GM23338 (cell line): ENCODE measurements at regions not wholly inside any gene's neighbourhood (a gene's known extent, or its start where the extent isn't known, plus 50 kb on each side); places are given as distances from the start of the nearest gene placed in this dataset.

Experiments used
- ATAC-seq: fragments of 200-7000 bp; cut with Tn5 transposase; 3 replicates; pipeline ENCODE4 v1.9.1; 2020
- DNase-seq: peaks from one replicate; pipeline ENCODE4 v3.0.0-alpha.2; 2015; ENCODE audit warnings: low spot score
- H2AFZ ChIP-seq: fragments of 200-600 bp; sonication (generic); 2 replicates; pipeline ENCODE4 v1.8.0; 2016; ENCODE audit warnings: antibody characterized with exemption, mild to moderate bottlenecking, moderate library complexity
- H3F3A ChIP-seq: fragments of 200-600 bp; sonication (generic); replicated peaks from 2 replicates; pipeline ENCODE4 v1.8.0; 2017; ENCODE audit warnings: antibody characterized with exemption, mixed run types, low read depth
- H3K27ac ChIP-seq: fragments of 200-600 bp; sonication (generic); 2 replicates; pipeline ENCODE4 v1.6.1; 2016; ENCODE audit warnings: low read depth
- H3K27me3 ChIP-seq: fragments of 200-600 bp; sonication (generic); 2 replicates; pipeline ENCODE4 v1.8.0; 2016; ENCODE audit warnings: mild to moderate bottlenecking, mixed run types, moderate library complexity; ENCODE audit not compliant: insufficient read depth
- H3K36me3 ChIP-seq: fragments of 200-600 bp; sonication (generic); 2 replicates; pipeline ENCODE4 v1.8.0; 2016; ENCODE audit warnings: mild to moderate bottlenecking; ENCODE audit not compliant: insufficient read depth
- H3K4me1 ChIP-seq: fragments of 200-600 bp; sonication (generic); 2 replicates; pipeline ENCODE4 v1.8.0; 2016; ENCODE audit warnings: mild to moderate bottlenecking, moderate library complexity; ENCODE audit not compliant: insufficient read depth
- H3K4me2 ChIP-seq: fragments of 200-600 bp; sonication (generic); 2 replicates; pipeline ENCODE4 v1.7.1; 2017; ENCODE audit warnings: mixed run types
- H3K4me3 ChIP-seq: fragments of 200-600 bp; sonication (generic); 2 replicates; pipeline ENCODE4 v1.6.1; 2016; ENCODE audit warnings: mixed run types
- H3K79me2 ChIP-seq: fragments of 200-600 bp; sonication (generic); replicated peaks from 2 replicates; pipeline ENCODE4 v1.8.0; 2017; ENCODE audit warnings: mild to moderate bottlenecking; ENCODE audit not compliant: insufficient read depth
- H3K9me2 ChIP-seq: fragments of 200-600 bp; sonication (generic); 2 replicates; pipeline ENCODE4 v1.8.0; 2017; ENCODE audit not compliant: insufficient read depth
- H4K20me1 ChIP-seq: fragments of 200-600 bp; sonication (generic); replicated peaks from 2 replicates; pipeline ENCODE4 v1.8.0; 2017; ENCODE audit warnings: mild to moderate bottlenecking; ENCODE audit not compliant: insufficient read depth
- H3K27ac Mint-ChIP-seq: 2 replicates; pipeline ENCODE4 v1.8.0; 2020; ENCODE audit warnings: inconsistent platforms, mild to moderate bottlenecking, moderate library complexity, mixed read lengths
- H3K27me3 Mint-ChIP-seq: 3 replicates; pipeline ENCODE4 v1.8.0; 2022; ENCODE audit warnings: low read depth, mild to moderate bottlenecking, moderate library complexity, mixed read lengths, inconsistent platforms; ENCODE audit not compliant: insufficient read depth, poor library complexity
- H3K36me3 Mint-ChIP-seq: 3 replicates; pipeline ENCODE4 v1.8.0; 2021; ENCODE audit warnings: low read depth, mild to moderate bottlenecking, inconsistent platforms, moderate library complexity, mixed read lengths
- H3K4me1 Mint-ChIP-seq: 3 replicates; pipeline ENCODE4 v1.8.0; 2020; ENCODE audit warnings: mild to moderate bottlenecking, inconsistent platforms, mixed read lengths
- H3K4me3 Mint-ChIP-seq: 3 replicates; pipeline ENCODE4 v1.8.0; 2021; ENCODE audit warnings: moderate library complexity, mild to moderate bottlenecking, inconsistent platforms, mixed read lengths
- H3K9me3 Mint-ChIP-seq: 3 replicates; pipeline ENCODE4 v1.8.0; 2020; ENCODE audit warnings: moderate library complexity, mild to moderate bottlenecking, inconsistent platforms, mixed read lengths
- CREB1 ChIP-seq: fragments of 250-450 bp; sonication (Bioruptor Pico); IDR thresholded peaks from 2 replicates; pipeline ENCODE4 v1.5.0; 2020; ENCODE audit warnings: low read depth, mild to moderate bottlenecking, moderate library complexity
- CTCF ChIP-seq, 2 experiments: fragments of 200-600 bp in 1 of 2; sonication (generic) in 1 of 2; conservative IDR thresholded peaks; 2 replicates each; pipeline versions ENCODE4 v1.5.1 to v1.6.1; 2016 to 2017; ENCODE audit warnings: antibody characterized with exemption in 2 of 2, low read depth in 2 of 2, mild to moderate bottlenecking in 2 of 2, moderate library complexity in 1 of 2
- EZH2 ChIP-seq: fragments of 200-600 bp; sonication (generic); IDR thresholded peaks from one replicate; pipeline ENCODE4 v1.8.0; 2017; ENCODE audit warnings: antibody characterized with exemption, mild to moderate bottlenecking, low read depth; ENCODE audit not compliant: unreplicated experiment
- EZH2phosphoT487 ChIP-seq: fragments of 200-600 bp; sonication (generic); IDR thresholded peaks from one replicate; pipeline ENCODE4 v1.8.1; 2018; ENCODE audit warnings: antibody characterized with exemption; ENCODE audit not compliant: unreplicated experiment
- JUNB ChIP-seq: IDR thresholded peaks from one replicate; pipeline ENCODE4 v1.6.1; 2016; ENCODE audit warnings: antibody characterized with exemption; ENCODE audit not compliant: unreplicated experiment
- NANOG ChIP-seq: IDR thresholded peaks from 2 replicates; pipeline ENCODE4 v1.6.1; 2016; ENCODE audit warnings: antibody characterized with exemption, borderline replicate concordance
- POLR2AphosphoS5 ChIP-seq: IDR thresholded peaks from 2 replicates; pipeline ENCODE4 v1.6.1; 2016; ENCODE audit warnings: antibody characterized with exemption, low read depth
- STAT1 ChIP-seq: IDR thresholded peaks from one replicate; pipeline ENCODE4 v1.6.1; 2016; ENCODE audit warnings: antibody characterized with exemption; ENCODE audit not compliant: unreplicated experiment
- ZNF114 ChIP-seq: fragments of 250-450 bp; sonication (Bioruptor Pico); IDR thresholded peaks from 2 replicates; pipeline ENCODE4 v1.5.0; 2020; ENCODE audit warnings: mild to moderate bottlenecking, moderate library complexity
- ZNF331 ChIP-seq: fragments of 250-450 bp; sonication (Bioruptor Pico); IDR thresholded peaks from 2 replicates; pipeline ENCODE4 v1.5.0; 2020; ENCODE audit warnings: low read depth, mild to moderate bottlenecking, moderate library complexity
- TF ChIP-seq, protein P1 (sequence below): IDR thresholded peaks from 2 replicates; pipeline ENCODE4 v1.6.1; 2016; ENCODE audit warnings: antibody characterized with exemption
- TF ChIP-seq, protein P2 (sequence below): fragments of 250-450 bp; sonication (Bioruptor Pico); IDR thresholded peaks from 2 replicates; pipeline ENCODE4 v1.5.0; 2020; ENCODE audit warnings: mild to moderate bottlenecking, moderate library complexity
- TF ChIP-seq, protein P3 (sequence below): IDR thresholded peaks from one replicate; pipeline ENCODE4 v1.6.1; 2018; ENCODE audit warnings: antibody characterized with exemption; ENCODE audit not compliant: unreplicated experiment

GRCh38 chr6:11853678-11854407, 75.2 kb upstream of the ADTRP start:
- Histone ChIP-seq H3K27ac (no peak overlapping the region), H3K36me3 (no peaks in the 10 kb centered on the region), H3K79me2 (no peaks in the 10 kb centered on the region), H3K27me3 (no peaks in the 10 kb centered on the region), H3K4me1 (no peaks in the 10 kb centered on the region), H3K4me2 (no peak overlapping the region), H3K4me3 (no peak overlapping the region), H3F3A (no peaks in the 10 kb centered on the region), H2AFZ (no peak overlapping the region), H4K20me1 (no peaks in the 10 kb centered on the region), H3K9me2 (no peaks in the 10 kb centered on the region)
- no peaks in the 10 kb centered on the region for H3K9me3 Mint-ChIP-seq
- peaks cover 1% of the 10 kb centered on the region for H3K27me3 Mint-ChIP-seq
- H3K4me1 Mint-ChIP-seq = no peaks in the 10 kb centered on the region
- ATAC-seq (no peak), DNase-seq (no peak)
- TF ChIP-seq POLR2AphosphoS5 (no peak), ZNF114 (no peak), JUNB (no peak), ZNF331 (CRISPR knock-in tag) (no peak), EZH2 (no peak), CTCF (conservative IDR thresholded peaks at IDR 0.05; ENCODE audit: low read depth in 2 of 2) (no peak), NANOG (no peak), CREB1 (CRISPR knock-in tag) (no peak), STAT1 (no peak), EZH2phosphoT487 (no peak)
- TF ChIP-seq, protein P1, sequence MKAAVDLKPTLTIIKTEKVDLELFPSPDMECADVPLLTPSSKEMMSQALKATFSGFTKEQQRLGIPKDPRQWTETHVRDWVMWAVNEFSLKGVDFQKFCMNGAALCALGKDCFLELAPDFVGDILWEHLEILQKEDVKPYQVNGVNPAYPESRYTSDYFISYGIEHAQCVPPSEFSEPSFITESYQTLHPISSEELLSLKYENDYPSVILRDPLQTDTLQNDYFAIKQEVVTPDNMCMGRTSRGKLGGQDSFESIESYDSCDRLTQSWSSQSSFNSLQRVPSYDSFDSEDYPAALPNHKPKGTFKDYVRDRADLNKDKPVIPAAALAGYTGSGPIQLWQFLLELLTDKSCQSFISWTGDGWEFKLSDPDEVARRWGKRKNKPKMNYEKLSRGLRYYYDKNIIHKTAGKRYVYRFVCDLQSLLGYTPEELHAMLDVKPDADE = no peak
- TF ChIP-seq, protein P2, sequence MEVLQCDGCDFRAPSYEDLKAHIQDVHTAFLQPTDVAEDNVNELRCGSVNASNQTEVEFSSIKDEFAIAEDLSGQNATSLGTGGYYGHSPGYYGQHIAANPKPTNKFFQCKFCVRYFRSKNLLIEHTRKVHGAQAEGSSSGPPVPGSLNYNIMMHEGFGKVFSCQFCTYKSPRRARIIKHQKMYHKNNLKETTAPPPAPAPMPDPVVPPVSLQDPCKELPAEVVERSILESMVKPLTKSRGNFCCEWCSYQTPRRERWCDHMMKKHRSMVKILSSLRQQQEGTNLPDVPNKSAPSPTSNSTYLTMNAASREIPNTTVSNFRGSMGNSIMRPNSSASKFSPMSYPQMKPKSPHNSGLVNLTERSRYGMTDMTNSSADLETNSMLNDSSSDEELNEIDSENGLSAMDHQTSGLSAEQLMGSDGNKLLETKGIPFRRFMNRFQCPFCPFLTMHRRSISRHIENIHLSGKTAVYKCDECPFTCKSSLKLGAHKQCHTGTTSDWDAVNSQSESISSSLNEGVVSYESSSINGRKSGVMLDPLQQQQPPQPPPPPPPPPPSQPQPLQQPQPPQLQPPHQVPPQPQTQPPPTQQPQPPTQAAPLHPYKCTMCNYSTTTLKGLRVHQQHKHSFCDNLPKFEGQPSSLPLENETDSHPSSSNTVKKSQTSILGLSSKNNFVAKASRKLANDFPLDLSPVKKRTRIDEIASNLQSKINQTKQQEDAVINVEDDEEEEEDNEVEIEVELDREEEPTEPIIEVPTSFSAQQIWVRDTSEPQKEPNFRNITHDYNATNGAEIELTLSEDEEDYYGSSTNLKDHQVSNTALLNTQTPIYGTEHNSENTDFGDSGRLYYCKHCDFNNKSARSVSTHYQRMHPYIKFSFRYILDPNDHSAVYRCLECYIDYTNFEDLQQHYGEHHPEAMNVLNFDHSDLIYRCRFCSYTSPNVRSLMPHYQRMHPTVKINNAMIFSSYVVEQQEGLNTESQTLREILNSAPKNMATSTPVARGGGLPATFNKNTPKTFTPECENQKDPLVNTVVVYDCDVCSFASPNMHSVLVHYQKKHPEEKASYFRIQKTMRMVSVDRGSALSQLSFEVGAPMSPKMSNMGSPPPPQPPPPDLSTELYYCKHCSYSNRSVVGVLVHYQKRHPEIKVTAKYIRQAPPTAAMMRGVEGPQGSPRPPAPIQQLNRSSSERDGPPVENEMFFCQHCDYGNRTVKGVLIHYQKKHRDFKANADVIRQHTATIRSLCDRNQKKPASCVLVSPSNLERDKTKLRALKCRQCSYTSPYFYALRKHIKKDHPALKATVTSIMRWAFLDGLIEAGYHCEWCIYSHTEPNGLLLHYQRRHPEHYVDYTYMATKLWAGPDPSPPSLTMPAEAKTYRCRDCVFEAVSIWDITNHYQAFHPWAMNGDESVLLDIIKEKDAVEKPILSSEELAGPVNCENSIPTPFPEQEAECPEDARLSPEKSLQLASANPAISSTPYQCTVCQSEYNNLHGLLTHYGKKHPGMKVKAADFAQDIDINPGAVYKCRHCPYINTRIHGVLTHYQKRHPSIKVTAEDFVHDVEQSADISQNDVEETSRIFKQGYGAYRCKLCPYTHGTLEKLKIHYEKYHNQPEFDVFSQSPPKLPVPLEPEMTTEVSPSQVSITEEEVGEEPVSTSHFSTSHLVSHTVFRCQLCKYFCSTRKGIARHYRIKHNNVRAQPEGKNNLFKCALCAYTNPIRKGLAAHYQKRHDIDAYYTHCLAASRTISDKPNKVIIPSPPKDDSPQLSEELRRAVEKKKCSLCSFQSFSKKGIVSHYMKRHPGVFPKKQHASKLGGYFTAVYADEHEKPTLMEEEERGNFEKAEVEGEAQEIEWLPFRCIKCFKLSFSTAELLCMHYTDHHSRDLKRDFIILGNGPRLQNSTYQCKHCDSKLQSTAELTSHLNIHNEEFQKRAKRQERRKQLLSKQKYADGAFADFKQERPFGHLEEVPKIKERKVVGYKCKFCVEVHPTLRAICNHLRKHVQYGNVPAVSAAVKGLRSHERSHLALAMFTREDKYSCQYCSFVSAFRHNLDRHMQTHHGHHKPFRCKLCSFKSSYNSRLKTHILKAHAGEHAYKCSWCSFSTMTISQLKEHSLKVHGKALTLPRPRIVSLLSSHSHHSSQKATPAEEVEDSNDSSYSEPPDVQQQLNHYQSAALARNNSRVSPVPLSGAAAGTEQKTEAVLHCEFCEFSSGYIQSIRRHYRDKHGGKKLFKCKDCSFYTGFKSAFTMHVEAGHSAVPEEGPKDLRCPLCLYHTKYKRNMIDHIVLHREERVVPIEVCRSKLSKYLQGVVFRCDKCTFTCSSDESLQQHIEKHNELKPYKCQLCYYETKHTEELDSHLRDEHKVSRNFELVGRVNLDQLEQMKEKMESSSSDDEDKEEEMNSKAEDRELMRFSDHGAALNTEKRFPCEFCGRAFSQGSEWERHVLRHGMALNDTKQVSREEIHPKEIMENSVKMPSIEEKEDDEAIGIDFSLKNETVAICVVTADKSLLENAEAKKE (CRISPR knock-in tag) = no peak
- TF ChIP-seq, protein P3, sequence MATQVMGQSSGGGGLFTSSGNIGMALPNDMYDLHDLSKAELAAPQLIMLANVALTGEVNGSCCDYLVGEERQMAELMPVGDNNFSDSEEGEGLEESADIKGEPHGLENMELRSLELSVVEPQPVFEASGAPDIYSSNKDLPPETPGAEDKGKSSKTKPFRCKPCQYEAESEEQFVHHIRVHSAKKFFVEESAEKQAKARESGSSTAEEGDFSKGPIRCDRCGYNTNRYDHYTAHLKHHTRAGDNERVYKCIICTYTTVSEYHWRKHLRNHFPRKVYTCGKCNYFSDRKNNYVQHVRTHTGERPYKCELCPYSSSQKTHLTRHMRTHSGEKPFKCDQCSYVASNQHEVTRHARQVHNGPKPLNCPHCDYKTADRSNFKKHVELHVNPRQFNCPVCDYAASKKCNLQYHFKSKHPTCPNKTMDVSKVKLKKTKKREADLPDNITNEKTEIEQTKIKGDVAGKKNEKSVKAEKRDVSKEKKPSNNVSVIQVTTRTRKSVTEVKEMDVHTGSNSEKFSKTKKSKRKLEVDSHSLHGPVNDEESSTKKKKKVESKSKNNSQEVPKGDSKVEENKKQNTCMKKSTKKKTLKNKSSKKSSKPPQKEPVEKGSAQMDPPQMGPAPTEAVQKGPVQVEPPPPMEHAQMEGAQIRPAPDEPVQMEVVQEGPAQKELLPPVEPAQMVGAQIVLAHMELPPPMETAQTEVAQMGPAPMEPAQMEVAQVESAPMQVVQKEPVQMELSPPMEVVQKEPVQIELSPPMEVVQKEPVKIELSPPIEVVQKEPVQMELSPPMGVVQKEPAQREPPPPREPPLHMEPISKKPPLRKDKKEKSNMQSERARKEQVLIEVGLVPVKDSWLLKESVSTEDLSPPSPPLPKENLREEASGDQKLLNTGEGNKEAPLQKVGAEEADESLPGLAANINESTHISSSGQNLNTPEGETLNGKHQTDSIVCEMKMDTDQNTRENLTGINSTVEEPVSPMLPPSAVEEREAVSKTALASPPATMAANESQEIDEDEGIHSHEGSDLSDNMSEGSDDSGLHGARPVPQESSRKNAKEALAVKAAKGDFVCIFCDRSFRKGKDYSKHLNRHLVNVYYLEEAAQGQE = no peak
- no peak overlapping the region for H3K4me3 Mint-ChIP-seq
- H3K27ac Mint-ChIP-seq = no peak overlapping the region
- H3K36me3 Mint-ChIP-seq = no peaks in the 10 kb centered on the region
